GM18502 (cell line): ENCODE measurements at regions not wholly inside any gene's neighbourhood (a gene's known extent, or its start where the extent isn't known, plus 50 kb on each side); places are given as distances from the start of the nearest gene placed in this dataset.

Experiments used
- ATAC-seq: cut with Tn5 transposase; IDR thresholded peaks from one replicate; pipeline ENCODE4 v1.9.1; 2021; ENCODE audit warnings: mild to moderate bottlenecking; ENCODE audit not compliant: unreplicated experiment, poor library complexity

GRCh38 chr2:20521682-20522189 is 74.9 kb downstream of the RHOB start:
- no peak for ATAC-seq

- no peak for ATAC-seq
Measured at GRCh38 chr2:20523073-20523798, 76.4 kb downstream of the RHOB start.

GRCh38 chr2:20523799-20524187 is 76.9 kb downstream of the RHOB start:
- ATAC-seq = no peak

GRCh38 chr2:20524412-20525040 is 77.7 kb downstream of the RHOB start:
- ATAC-seq = peak; percentile 70

GRCh38 chr2:20525041-20526035 is 78.5 kb downstream of the RHOB start:
- peak; percentile 91 for ATAC-seq

- no peak for ATAC-seq
Measured at GRCh38 chr2:20526160-20526559, 79.3 kb downstream of the RHOB start.

GRCh38 chr2:20526708-20527107 is 79.8 kb downstream of the RHOB start:
- ATAC-seq = no peak

- no peak for ATAC-seq
Measured at GRCh38 chr2:20528713-20529112, 81.8 kb downstream of the RHOB start.

GRCh38 chr2:20530520-20530919 is 83.6 kb downstream of the RHOB start:
- ATAC-seq = no peak

GRCh38 chr2:20531633-20532262 is 84.9 kb downstream of the RHOB start:
- no peak for ATAC-seq

- no peak for ATAC-seq
Measured at GRCh38 chr2:20532634-20533437, 86.0 kb downstream of the RHOB start.

GRCh38 chr2:20533993-20534622 is 87.2 kb downstream of the RHOB start:
- ATAC-seq = no peak

- ATAC-seq = no peak
Measured at GRCh38 chr2:20534913-20535801, 88.3 kb downstream of the RHOB start.

GRCh38 chr2:20536619-20537422 is 89.9 kb downstream of the RHOB start:
- ATAC-seq = no peak

GRCh38 chr2:20537423-20538307 is 90.8 kb downstream of the RHOB start:
- no peak for ATAC-seq
